ENCODE measurements at regions not wholly inside any gene's neighbourhood (a gene's known extent, or its start where the extent isn't known, plus 50 kb on each side); places are given as distances from the start of the nearest gene placed in this dataset.

DNA sequence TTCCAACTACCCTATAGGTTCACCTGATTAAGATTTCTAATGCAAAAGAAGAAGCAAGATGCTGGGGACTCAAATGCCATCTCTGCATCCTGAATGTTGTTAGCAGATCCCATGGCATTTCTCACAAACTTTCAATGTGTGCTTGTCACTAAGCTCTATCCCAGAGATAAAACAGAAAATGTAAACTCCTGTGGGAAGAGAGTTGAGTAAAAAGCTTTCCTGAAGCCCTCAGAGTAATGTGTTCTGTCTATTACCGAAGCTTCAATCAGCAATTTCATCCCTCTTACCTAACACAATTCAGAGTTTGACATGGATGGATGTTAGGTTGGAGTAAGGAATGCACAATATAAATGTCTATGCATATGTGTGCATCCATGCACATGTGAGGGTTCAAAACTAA is 829.9 kb upstream of the PRMT6 start:
- TF ChIP-seq EZH2 (IDR thresholded peaks at IDR 0.05; ENCODE audit: borderline replicate concordance, low read depth, low read length, severe bottlenecking) (no peak), JUN (IDR thresholded peaks at IDR 0.05; ENCODE audit: borderline replicate concordance, insufficient read depth, insufficient read length, low read depth) (no peak), POLR2AphosphoS5 (IDR thresholded peaks at IDR 0.05; ENCODE audit: insufficient read depth, low read depth, low read length) (no peak), POLR2A (IDR thresholded peaks at IDR 0.05; ENCODE audit: low read depth, low read length) (no peak), MYC (IDR thresholded peaks at IDR 0.05; ENCODE audit: low read depth, low read length) (no peak), GATA2 (IDR thresholded peaks at IDR 0.05; ENCODE audit: insufficient read depth, insufficient read length, low read depth, low read length) (no peak), FOS (IDR thresholded peaks at IDR 0.05; ENCODE audit: borderline replicate concordance, insufficient read depth, low read length) (no peak)
- TF ChIP-seq, protein P1, sequence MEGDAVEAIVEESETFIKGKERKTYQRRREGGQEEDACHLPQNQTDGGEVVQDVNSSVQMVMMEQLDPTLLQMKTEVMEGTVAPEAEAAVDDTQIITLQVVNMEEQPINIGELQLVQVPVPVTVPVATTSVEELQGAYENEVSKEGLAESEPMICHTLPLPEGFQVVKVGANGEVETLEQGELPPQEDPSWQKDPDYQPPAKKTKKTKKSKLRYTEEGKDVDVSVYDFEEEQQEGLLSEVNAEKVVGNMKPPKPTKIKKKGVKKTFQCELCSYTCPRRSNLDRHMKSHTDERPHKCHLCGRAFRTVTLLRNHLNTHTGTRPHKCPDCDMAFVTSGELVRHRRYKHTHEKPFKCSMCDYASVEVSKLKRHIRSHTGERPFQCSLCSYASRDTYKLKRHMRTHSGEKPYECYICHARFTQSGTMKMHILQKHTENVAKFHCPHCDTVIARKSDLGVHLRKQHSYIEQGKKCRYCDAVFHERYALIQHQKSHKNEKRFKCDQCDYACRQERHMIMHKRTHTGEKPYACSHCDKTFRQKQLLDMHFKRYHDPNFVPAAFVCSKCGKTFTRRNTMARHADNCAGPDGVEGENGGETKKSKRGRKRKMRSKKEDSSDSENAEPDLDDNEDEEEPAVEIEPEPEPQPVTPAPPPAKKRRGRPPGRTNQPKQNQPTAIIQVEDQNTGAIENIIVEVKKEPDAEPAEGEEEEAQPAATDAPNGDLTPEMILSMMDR (IDR thresholded peaks at IDR 0.05; ENCODE audit: extremely low read depth in 1 of 2, insufficient read depth in 1 of 2, low read depth in 1 of 2, low read length in 2 of 2) = no peak

Data from endothelial cell of umbilical vein (primary cell).